ENCODE measurements at regions not wholly inside any gene's neighbourhood (a gene's known extent, or its start where the extent isn't known, plus 50 kb on each side); places are given as distances from the start of the nearest gene placed in this dataset.

- TF ChIP-seq POLR2AphosphoS5 (IDR thresholded peaks at IDR 0.05) (no peak), CTCF (IDR thresholded peaks at IDR 0.05) (no peak), EP300 (IDR thresholded peaks at IDR 0.05; ENCODE audit: low read depth) (no peak), POLR2A (IDR thresholded peaks at IDR 0.05) (no peak)
- in situ Hi-C loops (cut with MboI; ENCODE audit: low pct_ligation_motif_present in 1 of 4, low pct_unique_long_range_greater_than_20kb in 1 of 4, low sequenced_read_pairs in 3 of 4) (no loop called here), intact Hi-C loops (cut with DNase I; ENCODE audit: low total_unique reads) (no loop called here)
- Histone ChIP-seq H3K27me3 (no peaks in the 10 kb centered on the region), H3K4me3 (no peak overlapping the region), H3K27ac (no peak overlapping the region), H3K9me3 (no peaks in the 10 kb centered on the region), H3K36me3 (no peaks in the 10 kb centered on the region), H3K4me1 (no peaks in the 10 kb centered on the region)
- DNase-seq: no peak
Observed at GRCh38 chr3:118059096-118059495, 975.5 kb downstream of the IGSF11 start.

GRCh38 chr3:118067439-118067838, 967.2 kb downstream of the IGSF11 start:
- Histone ChIP-seq H3K27me3 (no peaks in the 10 kb centered on the region), H3K4me1 (no peaks in the 10 kb centered on the region), H3K4me3 (no peak overlapping the region), H3K9me3 (no peaks in the 10 kb centered on the region), H3K27ac (no peak overlapping the region), H3K36me3 (no peaks in the 10 kb centered on the region)
- no peak for TF ChIP-seq POLR2A (IDR thresholded peaks at IDR 0.05)
- no peak for TF ChIP-seq POLR2AphosphoS5 (IDR thresholded peaks at IDR 0.05)
- TF ChIP-seq CTCF (IDR thresholded peaks at IDR 0.05): no peak
- TF ChIP-seq EP300 (IDR thresholded peaks at IDR 0.05; ENCODE audit: low read depth): no peak
- in situ Hi-C loops (cut with MboI; ENCODE audit: low pct_ligation_motif_present in 1 of 4, low pct_unique_long_range_greater_than_20kb in 1 of 4, low sequenced_read_pairs in 3 of 4) (no loop called here), intact Hi-C loops (cut with DNase I; ENCODE audit: low total_unique reads) (no loop called here)
- 84 to 86% methylated on average over 4 of the region's 4 CpGs for WGBS, 2 donors (ENCODE audit: low coverage in 1 of 2)
- DNase-seq: no peak

- Histone ChIP-seq H3K27me3 (no peaks in the 10 kb centered on the region), H3K36me3 (no peaks in the 10 kb centered on the region), H3K4me3 (no peak overlapping the region), H3K9me3 (peaks cover 0 to 4% of the 10 kb centered on the region in 2 donors), H3K27ac (no peak overlapping the region), H3K4me1 (no peaks in the 10 kb centered on the region)
- intact Hi-C loops (cut with DNase I; ENCODE audit: low total_unique reads): no loop called here
- in situ Hi-C loops (cut with MboI; ENCODE audit: low pct_ligation_motif_present in 1 of 4, low pct_unique_long_range_greater_than_20kb in 1 of 4, low sequenced_read_pairs in 3 of 4): no loop called here
- no peak for TF ChIP-seq POLR2A (IDR thresholded peaks at IDR 0.05)
- no peak for TF ChIP-seq POLR2AphosphoS5 (IDR thresholded peaks at IDR 0.05)
- no peak for TF ChIP-seq CTCF (IDR thresholded peaks at IDR 0.05)
- TF ChIP-seq EP300 (IDR thresholded peaks at IDR 0.05; ENCODE audit: low read depth): no peak
- no peak for DNase-seq
- 60 to 61% methylated on average over 2 to 6 of the region's 6 CpGs for WGBS, 2 donors (ENCODE audit: low coverage in 1 of 2)
Observed at GRCh38 chr3:118075873-118076272, 958.8 kb downstream of the IGSF11 start.

GRCh38 chr3:118077332-118077731, 957.3 kb downstream of the IGSF11 start:
- 81 to 83% methylated on average over 1 of the region's 1 CpG for WGBS, 2 donors (ENCODE audit: low coverage in 1 of 2)
- no peak for DNase-seq
- intact Hi-C loops (cut with DNase I; ENCODE audit: low total_unique reads) (no loop called here), in situ Hi-C loops (cut with MboI; ENCODE audit: low pct_ligation_motif_present in 1 of 4, low pct_unique_long_range_greater_than_20kb in 1 of 4, low sequenced_read_pairs in 3 of 4) (no loop called here)
- Histone ChIP-seq H3K4me3 (no peak overlapping the region), H3K9me3 (peaks cover 0 to 4% of the 10 kb centered on the region in 2 donors), H3K4me1 (no peaks in the 10 kb centered on the region), H3K36me3 (no peaks in the 10 kb centered on the region), H3K27me3 (no peaks in the 10 kb centered on the region), H3K27ac (no peak overlapping the region)
- TF ChIP-seq POLR2AphosphoS5 (IDR thresholded peaks at IDR 0.05) (no peak), POLR2A (IDR thresholded peaks at IDR 0.05) (no peak), EP300 (IDR thresholded peaks at IDR 0.05; ENCODE audit: low read depth) (no peak), CTCF (IDR thresholded peaks at IDR 0.05) (no peak)

All from transverse colon (tissue), 4 donors.